ENCODE measurements at regions not wholly inside any gene's neighbourhood (a gene's known extent, or its start where the extent isn't known, plus 50 kb on each side); places are given as distances from the start of the nearest gene placed in this dataset.

DNA sequence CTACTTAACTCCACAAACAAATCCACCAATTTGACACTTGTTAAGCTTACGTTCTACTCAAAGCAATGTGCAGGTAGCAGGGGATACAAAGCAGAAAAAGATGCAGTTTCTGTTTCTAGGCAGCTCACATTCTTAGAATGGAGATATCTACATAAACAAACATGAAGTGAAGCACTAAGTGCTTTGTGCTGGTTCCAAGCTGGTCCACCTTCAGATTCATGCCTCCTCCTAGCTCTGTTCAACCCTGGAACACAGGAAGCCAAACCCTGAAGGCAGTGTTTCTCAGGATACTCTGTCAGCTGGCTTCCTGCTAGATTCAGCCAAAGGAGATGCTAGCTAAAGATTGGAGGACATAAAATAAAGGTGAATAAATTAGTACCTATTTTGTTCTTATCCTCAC, 55.3 kb upstream of the NOL4 start:
- no peaks in the 10 kb centered on the region for H3K4me1 ChIP-seq (ENCODE audit: control insufficient read depth in 3 of 3, insufficient read depth in 2 of 3, low read depth in 1 of 3, low read length in 2 of 3)
- DNase-seq (no peak), FAIRE-seq (no peak)
- H3K36me3 ChIP-seq (ENCODE audit: control insufficient read depth in 3 of 3, insufficient read depth in 2 of 3, low read depth in 1 of 3, low read length in 3 of 3) = no peaks in the 10 kb centered on the region
- no peaks in the 10 kb centered on the region for H3K27me3 ChIP-seq (ENCODE audit: control insufficient read depth in 3 of 3, insufficient read depth in 3 of 3, low read length in 3 of 3)
- H3K4me3 ChIP-seq (ENCODE audit: low read depth in 1 of 3, low read length in 3 of 3) = no peak overlapping the region
- H3K27ac ChIP-seq (ENCODE audit: low read depth in 1 of 3, low read length in 2 of 3) = no peak overlapping the region
- no peaks in the 10 kb centered on the region for H3K9me3 ChIP-seq (ENCODE audit: control insufficient read depth in 2 of 2, insufficient read depth in 1 of 2, low read depth in 1 of 2, low read length in 1 of 2)
- WGBS, 3 donors = 65 to 74% (median 71%) methylated on average over 1 of the region's 1 CpG

DNA sequence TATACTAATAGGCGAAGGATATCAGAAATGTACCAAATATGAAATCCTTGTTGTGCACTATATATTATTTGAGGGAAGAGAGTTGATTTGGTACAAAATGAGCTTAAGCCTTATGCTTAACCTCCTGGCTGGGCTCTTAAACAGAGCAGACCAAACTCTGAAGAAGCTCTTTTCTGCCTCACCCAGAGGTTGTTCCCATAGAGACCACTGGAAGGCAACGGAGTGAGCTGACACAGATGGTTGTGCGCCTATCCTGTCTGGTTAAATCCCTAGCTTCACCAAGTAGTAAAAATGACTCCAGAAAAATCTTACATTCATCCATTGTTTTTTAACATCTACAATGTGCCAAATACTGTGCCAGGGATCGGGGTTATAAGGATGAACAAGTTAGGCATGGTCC, 55.9 kb upstream of the NOL4 start:
- no peaks in the 10 kb centered on the region for H3K9me3 ChIP-seq (ENCODE audit: control insufficient read depth in 2 of 2, insufficient read depth in 1 of 2, low read depth in 1 of 2, low read length in 1 of 2)
- 82 to 85% (median 85%) methylated on average over 4 of the region's 4 CpGs for WGBS, 3 donors
- no peak overlapping the region for H3K27ac ChIP-seq (ENCODE audit: low read depth in 1 of 3, low read length in 2 of 3)
- H3K27me3 ChIP-seq (ENCODE audit: control insufficient read depth in 3 of 3, insufficient read depth in 3 of 3, low read length in 3 of 3) = no peaks in the 10 kb centered on the region
- H3K4me1 ChIP-seq (ENCODE audit: control insufficient read depth in 3 of 3, insufficient read depth in 2 of 3, low read depth in 1 of 3, low read length in 2 of 3) = no peaks in the 10 kb centered on the region
- H3K4me3 ChIP-seq (ENCODE audit: low read depth in 1 of 3, low read length in 3 of 3) = no peak overlapping the region
- no peaks in the 10 kb centered on the region for H3K36me3 ChIP-seq (ENCODE audit: control insufficient read depth in 3 of 3, insufficient read depth in 2 of 3, low read depth in 1 of 3, low read length in 3 of 3)
- DNase-seq = no peak
- no peak for FAIRE-seq

DNA sequence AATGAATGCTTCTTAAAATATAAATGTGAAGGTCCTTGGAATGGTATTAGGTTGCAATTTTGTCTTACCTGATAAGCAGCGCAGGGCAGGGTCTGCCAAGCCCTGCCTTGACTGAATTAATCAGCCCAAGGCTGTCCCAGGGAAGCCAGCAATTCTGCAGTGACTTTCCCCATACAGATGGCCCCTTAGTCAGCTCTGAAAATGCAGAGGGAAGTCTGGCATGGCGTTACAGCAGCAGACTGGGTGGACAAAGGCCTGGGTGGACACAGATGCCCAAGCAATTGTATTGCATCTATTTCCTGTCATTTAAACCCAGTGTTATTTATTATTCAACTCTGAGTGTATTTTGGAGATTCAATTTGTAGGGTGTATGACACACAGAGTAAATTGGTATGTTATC, 56.6 kb upstream of the NOL4 start:
- Histone ChIP-seq H3K4me1 (ENCODE audit: control insufficient read depth in 3 of 3, insufficient read depth in 2 of 3, low read depth in 1 of 3, low read length in 2 of 3) (no peaks in the 10 kb centered on the region), H3K4me3 (ENCODE audit: low read depth in 1 of 3, low read length in 3 of 3) (no peak overlapping the region), H3K27me3 (ENCODE audit: control insufficient read depth in 3 of 3, insufficient read depth in 3 of 3, low read length in 3 of 3) (no peaks in the 10 kb centered on the region), H3K27ac (ENCODE audit: low read depth in 1 of 3, low read length in 2 of 3) (no peak overlapping the region), H3K36me3 (ENCODE audit: control insufficient read depth in 3 of 3, insufficient read depth in 2 of 3, low read depth in 1 of 3, low read length in 3 of 3) (no peaks in the 10 kb centered on the region), H3K9me3 (ENCODE audit: control insufficient read depth in 2 of 2, insufficient read depth in 1 of 2, low read depth in 1 of 2, low read length in 1 of 2) (no peaks in the 10 kb centered on the region)
- DNase-seq (no peak), FAIRE-seq (no peak)
- WGBS, 3 donors = 54 to 68% (median 58%) methylated on average over 2 of the region's 2 CpGs

DNA sequence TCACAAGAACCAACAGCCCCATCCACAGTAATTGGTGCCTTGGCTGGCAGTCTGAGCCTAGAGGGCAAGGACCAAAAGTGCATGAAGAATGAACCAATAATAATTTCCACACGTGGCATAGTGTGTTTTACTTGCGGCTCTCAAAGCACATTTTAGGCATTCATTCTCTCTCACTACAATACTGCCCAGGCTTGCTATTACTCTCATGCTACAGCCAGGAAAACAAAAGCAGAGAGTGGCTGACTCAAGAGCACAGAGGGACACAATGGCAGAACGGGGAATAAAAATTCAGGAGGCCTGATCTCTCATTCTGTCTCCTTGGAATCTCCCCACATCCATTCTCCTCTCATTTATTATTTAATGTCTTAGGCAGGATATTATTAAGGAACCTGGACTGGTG, 57.0 kb upstream of the NOL4 start:
- FAIRE-seq = no peak
- Histone ChIP-seq H3K27me3 (ENCODE audit: control insufficient read depth in 3 of 3, insufficient read depth in 3 of 3, low read length in 3 of 3) (no peaks in the 10 kb centered on the region), H3K4me3 (ENCODE audit: low read depth in 1 of 3, low read length in 3 of 3) (no peak overlapping the region), H3K4me1 (ENCODE audit: control insufficient read depth in 3 of 3, insufficient read depth in 2 of 3, low read depth in 1 of 3, low read length in 2 of 3) (no peaks in the 10 kb centered on the region), H3K27ac (ENCODE audit: low read depth in 1 of 3, low read length in 2 of 3) (no peak overlapping the region), H3K9me3 (ENCODE audit: control insufficient read depth in 2 of 2, insufficient read depth in 1 of 2, low read depth in 1 of 2, low read length in 1 of 2) (no peaks in the 10 kb centered on the region), H3K36me3 (ENCODE audit: control insufficient read depth in 3 of 3, insufficient read depth in 2 of 3, low read depth in 1 of 3, low read length in 3 of 3) (no peaks in the 10 kb centered on the region)
- no peak for DNase-seq
- WGBS, 3 donors = 58 to 70% (median 60%) methylated on average over 3 of the region's 3 CpGs

DNA sequence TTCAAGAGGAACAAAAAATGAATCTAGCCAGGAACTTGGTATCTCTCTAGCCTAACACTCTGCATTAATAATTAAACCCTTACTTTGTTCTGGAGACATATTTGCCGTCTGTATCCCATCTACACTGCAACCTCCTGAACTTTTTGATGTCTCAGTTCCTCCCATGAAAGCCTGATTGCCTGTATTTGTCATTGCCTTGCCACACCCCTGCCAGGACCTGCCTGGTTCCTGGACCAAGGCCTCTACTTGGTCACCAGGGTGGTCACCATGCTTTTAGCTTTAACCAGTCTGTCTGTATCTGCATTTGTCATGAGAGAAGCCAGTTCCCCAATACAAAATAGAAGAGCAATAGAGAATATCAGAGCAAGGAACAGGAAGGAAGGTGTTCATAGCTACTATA, 58.8 kb upstream of the NOL4 start:
- peak in 1 of 2 donors; percentile 3 for DNase-seq
- Histone ChIP-seq H3K4me1 (ENCODE audit: control insufficient read depth in 3 of 3, insufficient read depth in 2 of 3, low read depth in 1 of 3, low read length in 2 of 3) (no peaks in the 10 kb centered on the region), H3K4me3 (ENCODE audit: low read depth in 1 of 3, low read length in 3 of 3) (no peak overlapping the region), H3K36me3 (ENCODE audit: control insufficient read depth in 3 of 3, insufficient read depth in 2 of 3, low read depth in 1 of 3, low read length in 3 of 3) (no peaks in the 10 kb centered on the region), H3K27me3 (ENCODE audit: control insufficient read depth in 3 of 3, insufficient read depth in 3 of 3, low read length in 3 of 3) (no peaks in the 10 kb centered on the region), H3K27ac (ENCODE audit: low read depth in 1 of 3, low read length in 2 of 3) (no peak overlapping the region), H3K9me3 (ENCODE audit: control insufficient read depth in 2 of 2, insufficient read depth in 1 of 2, low read depth in 1 of 2, low read length in 1 of 2) (peaks cover 0 to 8% of the 10 kb centered on the region in 2 donors)
- WGBS, 3 donors = 11 to 52% (median 31%) methylated on average over 1 of the region's 1 CpG
- no peak for FAIRE-seq

DNA sequence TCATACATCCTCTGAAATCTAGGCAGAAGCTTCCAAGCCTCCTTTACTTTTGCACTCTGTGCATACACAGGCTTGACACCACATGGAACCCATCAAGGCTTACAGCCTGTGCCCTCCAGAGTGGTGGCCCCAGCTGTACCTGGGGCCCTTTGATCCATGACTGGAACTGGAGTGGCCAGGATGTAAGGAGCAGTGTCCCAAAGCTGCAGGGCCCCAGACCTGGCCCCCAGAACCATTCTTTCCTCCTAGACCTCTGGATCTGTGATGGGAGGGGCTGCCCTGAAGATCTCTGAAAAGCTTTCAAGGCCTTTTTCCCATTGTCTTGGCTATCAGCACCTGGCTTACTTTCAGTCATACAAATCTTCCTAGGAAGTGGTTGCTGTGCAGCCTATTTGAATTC, 63.1 kb upstream of the NOL4 start:
- peaks cover 0 to 8% of the 10 kb centered on the region in 2 donors for H3K9me3 ChIP-seq (ENCODE audit: control insufficient read depth in 2 of 2, insufficient read depth in 1 of 2, low read depth in 1 of 2, low read length in 1 of 2)
- H3K27ac ChIP-seq (ENCODE audit: low read depth in 1 of 3, low read length in 2 of 3) = no peak overlapping the region
- no peak for DNase-seq
- FAIRE-seq = no peak
- H3K4me1 ChIP-seq (ENCODE audit: control insufficient read depth in 3 of 3, insufficient read depth in 2 of 3, low read depth in 1 of 3, low read length in 2 of 3) = no peaks in the 10 kb centered on the region
- no peak overlapping the region for H3K4me3 ChIP-seq (ENCODE audit: low read depth in 1 of 3, low read length in 3 of 3)
- no peaks in the 10 kb centered on the region for H3K27me3 ChIP-seq (ENCODE audit: control insufficient read depth in 3 of 3, insufficient read depth in 3 of 3, low read length in 3 of 3)
- no peaks in the 10 kb centered on the region for H3K36me3 ChIP-seq (ENCODE audit: control insufficient read depth in 3 of 3, insufficient read depth in 2 of 3, low read depth in 1 of 3, low read length in 3 of 3)

DNA sequence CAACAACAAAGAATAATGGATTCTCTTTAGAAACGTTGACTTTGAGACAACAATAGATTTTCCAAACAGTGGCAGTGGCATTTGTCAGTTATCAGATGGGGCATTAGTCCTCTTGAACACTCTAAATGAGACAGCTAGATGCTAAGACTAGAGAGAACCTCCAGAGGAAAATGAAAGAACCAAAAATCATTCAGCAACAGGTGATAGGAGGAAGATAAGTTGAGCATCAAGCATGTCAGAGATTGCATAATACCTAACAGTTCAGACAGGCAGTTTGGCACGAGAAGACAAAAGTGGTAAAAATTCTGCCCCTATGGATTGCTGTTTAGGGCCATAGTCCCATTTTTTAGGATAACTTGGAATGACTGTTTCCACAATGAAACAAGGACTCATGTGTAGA, 67.9 kb upstream of the NOL4 start:
- Histone ChIP-seq H3K9me3 (ENCODE audit: control insufficient read depth in 2 of 2, insufficient read depth in 1 of 2, low read depth in 1 of 2, low read length in 1 of 2) (peaks cover 0 to 4% of the 10 kb centered on the region in 2 donors), H3K4me3 (ENCODE audit: low read depth in 1 of 3, low read length in 3 of 3) (no peak overlapping the region), H3K4me1 (ENCODE audit: control insufficient read depth in 3 of 3, insufficient read depth in 2 of 3, low read depth in 1 of 3, low read length in 2 of 3) (no peaks in the 10 kb centered on the region), H3K36me3 (ENCODE audit: control insufficient read depth in 3 of 3, insufficient read depth in 2 of 3, low read depth in 1 of 3, low read length in 3 of 3) (no peaks in the 10 kb centered on the region), H3K27ac (ENCODE audit: low read depth in 1 of 3, low read length in 2 of 3) (no peak overlapping the region), H3K27me3 (ENCODE audit: control insufficient read depth in 3 of 3, insufficient read depth in 3 of 3, low read length in 3 of 3) (no peaks in the 10 kb centered on the region)
- DNase-seq (no peak), FAIRE-seq (no peak)
- 33 to 57% (median 41%) methylated on average over 2 of the region's 2 CpGs for WGBS, 3 donors

DNA sequence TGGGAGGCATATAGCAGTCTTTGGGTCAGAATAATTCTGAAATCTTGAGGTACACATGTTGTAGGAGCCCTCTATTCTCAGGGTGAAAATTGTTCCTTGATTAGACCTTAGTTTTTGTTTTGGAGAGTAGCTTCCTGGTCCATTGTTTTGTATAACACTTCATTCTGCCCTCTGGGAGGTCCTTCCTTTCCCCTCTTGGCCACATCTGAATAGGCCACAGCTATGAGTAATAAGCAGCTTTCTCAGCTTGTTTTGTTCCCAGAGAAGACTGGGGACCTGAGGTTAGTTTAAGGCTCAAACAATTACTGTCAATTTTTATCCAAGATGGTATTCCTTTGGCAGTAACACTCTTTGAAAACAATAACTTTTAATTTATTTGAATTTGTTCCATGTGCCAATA, 72.6 kb upstream of the NOL4 start:
- Histone ChIP-seq H3K27ac (ENCODE audit: low read depth in 1 of 3, low read length in 2 of 3) (no peak overlapping the region), H3K9me3 (ENCODE audit: control insufficient read depth in 2 of 2, insufficient read depth in 1 of 2, low read depth in 1 of 2, low read length in 1 of 2) (no peaks in the 10 kb centered on the region), H3K4me3 (ENCODE audit: low read depth in 1 of 3, low read length in 3 of 3) (no peak overlapping the region), H3K27me3 (ENCODE audit: control insufficient read depth in 3 of 3, insufficient read depth in 3 of 3, low read length in 3 of 3) (no peaks in the 10 kb centered on the region), H3K36me3 (ENCODE audit: control insufficient read depth in 3 of 3, insufficient read depth in 2 of 3, low read depth in 1 of 3, low read length in 3 of 3) (no peaks in the 10 kb centered on the region), H3K4me1 (ENCODE audit: control insufficient read depth in 3 of 3, insufficient read depth in 2 of 3, low read depth in 1 of 3, low read length in 2 of 3) (no peaks in the 10 kb centered on the region)
- DNase-seq (no peak), FAIRE-seq (no peak)

DNA sequence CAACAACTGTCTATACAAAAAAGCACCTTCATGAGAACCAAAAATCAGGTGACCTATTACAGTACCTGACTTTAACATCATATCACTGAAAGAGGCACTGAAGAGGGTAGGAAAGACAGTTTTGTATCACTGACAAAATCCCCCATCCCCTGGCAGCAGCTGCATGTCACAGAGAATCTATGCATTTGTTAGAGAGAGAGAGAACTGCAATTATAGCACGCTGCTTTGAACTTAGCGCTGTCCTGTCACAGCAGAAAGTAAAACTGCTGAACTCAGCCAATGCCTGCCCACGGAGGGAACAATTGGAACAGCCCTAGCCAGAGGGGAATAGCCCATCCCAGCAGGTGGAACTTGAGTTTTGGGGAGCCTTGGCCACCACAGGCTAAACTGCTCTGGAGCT, 75.1 kb upstream of the NOL4 start:
- Histone ChIP-seq H3K36me3 (ENCODE audit: control insufficient read depth in 3 of 3, insufficient read depth in 2 of 3, low read depth in 1 of 3, low read length in 3 of 3) (no peaks in the 10 kb centered on the region), H3K27ac (ENCODE audit: low read depth in 1 of 3, low read length in 2 of 3) (no peak overlapping the region), H3K27me3 (ENCODE audit: control insufficient read depth in 3 of 3, insufficient read depth in 3 of 3, low read length in 3 of 3) (no peaks in the 10 kb centered on the region), H3K4me3 (ENCODE audit: low read depth in 1 of 3, low read length in 3 of 3) (no peak overlapping the region), H3K9me3 (ENCODE audit: control insufficient read depth in 2 of 2, insufficient read depth in 1 of 2, low read depth in 1 of 2, low read length in 1 of 2) (no peaks in the 10 kb centered on the region), H3K4me1 (ENCODE audit: control insufficient read depth in 3 of 3, insufficient read depth in 2 of 3, low read depth in 1 of 3, low read length in 2 of 3) (no peaks in the 10 kb centered on the region)
- 72 to 83% (median 73%) methylated on average over 3 of the region's 3 CpGs for WGBS, 3 donors
- DNase-seq = no peak
- no peak for FAIRE-seq

Measured in small intestine (tissue), 7 donors.